ENCODE measurements at regions not wholly inside any gene's neighbourhood (a gene's known extent, or its start where the extent isn't known, plus 50 kb on each side); places are given as distances from the start of the nearest gene placed in this dataset.

DNA sequence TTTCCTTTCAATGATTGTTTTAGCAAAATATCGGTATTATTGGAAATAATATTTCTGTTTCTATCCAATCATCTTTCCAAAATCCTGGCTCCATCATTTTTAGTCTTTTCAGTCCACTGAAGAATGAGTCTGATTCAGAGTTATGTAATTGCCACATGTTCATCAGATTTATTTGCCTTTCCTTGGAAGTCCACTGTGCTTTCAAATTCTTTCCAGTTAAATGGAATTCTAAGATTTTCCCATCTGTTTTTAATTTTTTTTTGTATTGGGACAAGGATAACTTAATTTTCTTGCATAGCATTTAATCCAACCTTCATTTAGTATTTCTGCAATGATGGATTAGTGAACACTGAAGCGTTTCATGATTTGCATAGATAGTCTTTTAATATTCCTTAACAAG, 521.5 kb upstream of the NRXN1 start:
- H2AK5ac ChIP-seq (ENCODE audit: low read length): no peak overlapping the region
- no peaks in the 10 kb centered on the region for H3K79me1 ChIP-seq (ENCODE audit: low read length)
- H4K12ac ChIP-seq (ENCODE audit: low read depth, low read length): no peak overlapping the region
- H2BK120ac ChIP-seq (ENCODE audit: insufficient read depth, low read length, poor library complexity): no peak overlapping the region
- H3K27ac ChIP-seq (ENCODE audit: low read depth, low read length): no peak overlapping the region
- H3K4me2 ChIP-seq (ENCODE audit: low read length): no peak overlapping the region
- H3K14ac ChIP-seq (ENCODE audit: low read length): no peak overlapping the region
- H2AFZ ChIP-seq (ENCODE audit: insufficient read depth, low read length, poor library complexity): no peak overlapping the region
- no peak overlapping the region for H3K23ac ChIP-seq (ENCODE audit: low read length)
- H3K4ac ChIP-seq (ENCODE audit: low read depth, low read length): no peak overlapping the region
- H3K4me3 ChIP-seq (ENCODE audit: low read depth, low read length): no peak overlapping the region
- H3K9ac ChIP-seq (ENCODE audit: low read length): no peak overlapping the region
- no peaks in the 10 kb centered on the region for H3K36me3 ChIP-seq (ENCODE audit: control insufficient read depth in 1 of 2, insufficient read depth in 2 of 2, low read length in 2 of 2)
- no peaks in the 10 kb centered on the region for H3K27me3 ChIP-seq (ENCODE audit: insufficient read depth, low read length)
- WGBS (ENCODE audit: extremely low coverage, insufficient coverage, insufficient read length): no CpG with 5 or more reads among the region's 2 CpGs
- H3K4me1 ChIP-seq (ENCODE audit: control insufficient read depth in 1 of 2, insufficient read depth in 2 of 2, low read length in 2 of 2): no peaks in the 10 kb centered on the region
- H4K91ac ChIP-seq (ENCODE audit: low read depth, low read length): no peak overlapping the region
- H3K9me3 ChIP-seq (ENCODE audit: insufficient read depth, low read depth, low read length): no peaks in the 10 kb centered on the region
- H2BK5ac ChIP-seq (ENCODE audit: low read depth, low read length, poor library complexity): no peak overlapping the region
- DNase-seq: no peak
- no peak overlapping the region for H4K8ac ChIP-seq (ENCODE audit: low read depth, low read length)
- H3K18ac ChIP-seq (ENCODE audit: low read length): no peak overlapping the region
- H2BK12ac ChIP-seq (ENCODE audit: low read length): no peak overlapping the region
- H3K79me2 ChIP-seq (ENCODE audit: control insufficient read depth, insufficient read depth, low read length, poor library complexity): no peaks in the 10 kb centered on the region

GRCh38 chr2:51535763-51536162, 503.8 kb upstream of the NRXN1 start:
- H3K14ac ChIP-seq (ENCODE audit: low read length): no peak overlapping the region
- H2AK5ac ChIP-seq (ENCODE audit: low read length): no peak overlapping the region
- no peak overlapping the region for H3K9ac ChIP-seq (ENCODE audit: low read length)
- no peaks in the 10 kb centered on the region for H3K79me2 ChIP-seq (ENCODE audit: control insufficient read depth, insufficient read depth, low read length, poor library complexity)
- no peak overlapping the region for H2AFZ ChIP-seq (ENCODE audit: insufficient read depth, low read length, poor library complexity)
- no peak overlapping the region for H3K27ac ChIP-seq (ENCODE audit: low read depth, low read length)
- no peaks in the 10 kb centered on the region for H3K9me3 ChIP-seq (ENCODE audit: insufficient read depth, low read depth, low read length)
- no peak overlapping the region for H2BK120ac ChIP-seq (ENCODE audit: insufficient read depth, low read length, poor library complexity)
- H3K23ac ChIP-seq (ENCODE audit: low read length): no peak overlapping the region
- no peak overlapping the region for H3K4me3 ChIP-seq (ENCODE audit: low read depth, low read length)
- H2BK12ac ChIP-seq (ENCODE audit: low read length): no peak overlapping the region
- no peaks in the 10 kb centered on the region for H3K36me3 ChIP-seq (ENCODE audit: control insufficient read depth in 1 of 2, insufficient read depth in 2 of 2, low read length in 2 of 2)
- DNase-seq: no peak
- H4K8ac ChIP-seq (ENCODE audit: low read depth, low read length): no peak overlapping the region
- no peaks in the 10 kb centered on the region for H3K27me3 ChIP-seq (ENCODE audit: insufficient read depth, low read length)
- H4K12ac ChIP-seq (ENCODE audit: low read depth, low read length): no peak overlapping the region
- no peak overlapping the region for H3K18ac ChIP-seq (ENCODE audit: low read length)
- no peak overlapping the region for H3K4me2 ChIP-seq (ENCODE audit: low read length)
- H2BK5ac ChIP-seq (ENCODE audit: low read depth, low read length, poor library complexity): no peak overlapping the region
- no peak overlapping the region for H4K91ac ChIP-seq (ENCODE audit: low read depth, low read length)
- no peak overlapping the region for H3K4ac ChIP-seq (ENCODE audit: low read depth, low read length)
- no peaks in the 10 kb centered on the region for H3K4me1 ChIP-seq (ENCODE audit: control insufficient read depth in 1 of 2, insufficient read depth in 2 of 2, low read length in 2 of 2)
- WGBS (ENCODE audit: extremely low coverage, insufficient coverage, insufficient read length): no CpG with 5 or more reads among the region's 2 CpGs
- H3K79me1 ChIP-seq (ENCODE audit: low read length): no peaks in the 10 kb centered on the region

- Histone ChIP-seq H2BK120ac (ENCODE audit: insufficient read depth, low read length, poor library complexity) (no peak overlapping the region), H3K4ac (ENCODE audit: low read depth, low read length) (no peak overlapping the region), H2BK5ac (ENCODE audit: low read depth, low read length, poor library complexity) (no peak overlapping the region), H3K4me3 (ENCODE audit: low read depth, low read length) (no peak overlapping the region), H3K4me2 (ENCODE audit: low read length) (no peak overlapping the region), H3K23ac (ENCODE audit: low read length) (no peak overlapping the region), H3K4me1 (ENCODE audit: control insufficient read depth in 1 of 2, insufficient read depth in 2 of 2, low read length in 2 of 2) (no peaks in the 10 kb centered on the region), H3K14ac (ENCODE audit: low read length) (no peak overlapping the region), H3K79me1 (ENCODE audit: low read length) (no peaks in the 10 kb centered on the region), H2AFZ (ENCODE audit: insufficient read depth, low read length, poor library complexity) (no peak overlapping the region), H4K8ac (ENCODE audit: low read depth, low read length) (no peak overlapping the region), H3K9ac (ENCODE audit: low read length) (no peak overlapping the region), H4K91ac (ENCODE audit: low read depth, low read length) (no peak overlapping the region), H3K79me2 (ENCODE audit: control insufficient read depth, insufficient read depth, low read length, poor library complexity) (no peaks in the 10 kb centered on the region), H2BK12ac (ENCODE audit: low read length) (no peak overlapping the region), H3K9me3 (ENCODE audit: insufficient read depth, low read depth, low read length) (no peaks in the 10 kb centered on the region), H3K18ac (ENCODE audit: low read length) (no peak overlapping the region), H4K12ac (ENCODE audit: low read depth, low read length) (no peak overlapping the region), H2AK5ac (ENCODE audit: low read length) (no peak overlapping the region), H3K27me3 (ENCODE audit: insufficient read depth, low read length) (no peaks in the 10 kb centered on the region), H3K36me3 (ENCODE audit: control insufficient read depth in 1 of 2, insufficient read depth in 2 of 2, low read length in 2 of 2) (no peaks in the 10 kb centered on the region), H3K27ac (ENCODE audit: low read depth, low read length) (no peak overlapping the region)
- no peak for DNase-seq
- no CpG with 5 or more reads among the region's 3 CpGs for WGBS (ENCODE audit: extremely low coverage, insufficient coverage, insufficient read length)
Observed at GRCh38 chr2:51534166-51534565, 502.2 kb upstream of the NRXN1 start.

- Histone ChIP-seq H3K18ac (ENCODE audit: low read length) (no peak overlapping the region), H3K4ac (ENCODE audit: low read depth, low read length) (no peak overlapping the region), H3K79me1 (ENCODE audit: low read length) (no peaks in the 10 kb centered on the region), H2BK120ac (ENCODE audit: insufficient read depth, low read length, poor library complexity) (no peak overlapping the region), H3K36me3 (ENCODE audit: control insufficient read depth in 1 of 2, insufficient read depth in 2 of 2, low read length in 2 of 2) (no peaks in the 10 kb centered on the region), H4K91ac (ENCODE audit: low read depth, low read length) (no peak overlapping the region), H2BK12ac (ENCODE audit: low read length) (no peak overlapping the region), H2AK5ac (ENCODE audit: low read length) (no peak overlapping the region), H3K9me3 (ENCODE audit: insufficient read depth, low read depth, low read length) (no peaks in the 10 kb centered on the region), H3K4me1 (ENCODE audit: control insufficient read depth in 1 of 2, insufficient read depth in 2 of 2, low read length in 2 of 2) (no peaks in the 10 kb centered on the region), H2AFZ (ENCODE audit: insufficient read depth, low read length, poor library complexity) (no peak overlapping the region), H3K4me3 (ENCODE audit: low read depth, low read length) (no peak overlapping the region), H4K8ac (ENCODE audit: low read depth, low read length) (no peak overlapping the region), H3K23ac (ENCODE audit: low read length) (no peak overlapping the region), H3K14ac (ENCODE audit: low read length) (no peak overlapping the region), H4K12ac (ENCODE audit: low read depth, low read length) (no peak overlapping the region), H3K27me3 (ENCODE audit: insufficient read depth, low read length) (no peaks in the 10 kb centered on the region), H3K79me2 (ENCODE audit: control insufficient read depth, insufficient read depth, low read length, poor library complexity) (no peaks in the 10 kb centered on the region), H2BK5ac (ENCODE audit: low read depth, low read length, poor library complexity) (no peak overlapping the region), H3K9ac (ENCODE audit: low read length) (no peak overlapping the region), H3K27ac (ENCODE audit: low read depth, low read length) (no peak overlapping the region), H3K4me2 (ENCODE audit: low read length) (no peak overlapping the region)
- no CpG with 5 or more reads among the region's 3 CpGs for WGBS (ENCODE audit: extremely low coverage, insufficient coverage, insufficient read length)
- no peak for DNase-seq
Observed at GRCh38 chr2:51528156-51528555, 496.2 kb upstream of the NRXN1 start.

All from trophoblast cell (in vitro differentiated cells and primary cell).